CD4-positive, alpha-beta memory T cell (primary cell): ENCODE measurements at regions not wholly inside any gene's neighbourhood (a gene's known extent, or its start where the extent isn't known, plus 50 kb on each side); places are given as distances from the start of the nearest gene placed in this dataset.

Experiments used
- CTCF ChIA-PET: fragments of 350-600 bp; sonication (Branson Sonifier 250); formaldehyde crosslinking; loops from one replicate; lab custom pipeline; 2021; ENCODE audit warnings: inconsistent platforms; ENCODE audit not compliant: partially characterized antibody; lab: Charles Lee
- POLR2A ChIA-PET: fragments of 350-600 bp; sonication (Branson Sonifier 250); formaldehyde crosslinking; loops from one replicate; lab custom pipeline; 2021; ENCODE audit not compliant: partially characterized antibody; lab: Charles Lee
- DNase-seq, 5 donors: peaks; one replicate each; pipeline versions ENCODE4 v3.0.0 to v3.0.0-alpha.2; 2020 to 2022; ENCODE audit warnings: mixed read lengths in 1 of 5
- H3K27ac ChIP-seq: one replicate; pipeline ENCODE4 v1.7.0; 2013; ENCODE audit warnings: low read depth, low read length
- H3K27me3 ChIP-seq: 2 replicates; pipeline ENCODE4 v1.7.0; 2013; ENCODE audit warnings: mild to moderate bottlenecking, low read length, moderate library complexity; ENCODE audit not compliant: insufficient read depth
- H3K36me3 ChIP-seq: 2 replicates; pipeline ENCODE4 v1.7.0; 2013; ENCODE audit warnings: mild to moderate bottlenecking, low read length, moderate library complexity; ENCODE audit not compliant: insufficient read depth
- H3K4me1 ChIP-seq: 2 replicates; pipeline ENCODE4 v1.7.0; 2013; ENCODE audit warnings: mild to moderate bottlenecking, low read length, moderate library complexity; ENCODE audit not compliant: insufficient read depth
- H3K4me3 ChIP-seq, 2 donors: one replicate each; pipeline ENCODE4 v1.7.0; 2013; ENCODE audit warnings: low read length in 2 of 2, mild to moderate bottlenecking in 1 of 2
- H3K9me3 ChIP-seq, 2 donors: one replicate each; pipeline ENCODE4 v1.7.0; 2013; ENCODE audit warnings: low read length in 2 of 2, control low read depth in 1 of 2; ENCODE audit not compliant: control insufficient read depth in 1 of 2
- H3K27ac Mint-ChIP-seq, 7 donors: one replicate each; pipeline ENCODE4 v1.8.0; 2020 to 2021; ENCODE audit warnings: mixed read lengths in 7 of 7, mild to moderate bottlenecking in 6 of 7, inconsistent platforms in 3 of 7, moderate library complexity in 3 of 7
- H3K27me3 Mint-ChIP-seq, 2 donors: one replicate each; pipeline ENCODE4 v1.8.0; 2020 to 2021; ENCODE audit warnings: mixed read lengths in 2 of 2
- H3K36me3 Mint-ChIP-seq, 2 donors: one replicate each; pipeline ENCODE4 v1.8.0; 2020 to 2021; ENCODE audit warnings: mixed read lengths in 2 of 2, inconsistent platforms in 1 of 2, mild to moderate bottlenecking in 1 of 2
- H3K4me1 Mint-ChIP-seq, 4 donors: one replicate each; pipeline ENCODE4 v1.8.0; 2020 to 2021; ENCODE audit warnings: mixed read lengths in 4 of 4, mild to moderate bottlenecking in 1 of 4
- H3K4me3 Mint-ChIP-seq, 8 donors: one replicate each; pipeline ENCODE4 v1.8.0; 2020 to 2021; ENCODE audit warnings: mixed read lengths in 8 of 8, mild to moderate bottlenecking in 7 of 8, moderate library complexity in 6 of 8, inconsistent platforms in 3 of 8
- H3K9me3 Mint-ChIP-seq, 8 donors: one replicate each; pipeline ENCODE4 v1.8.0; 2020 to 2021; ENCODE audit warnings: mixed read lengths in 8 of 8, mild to moderate bottlenecking in 5 of 8, inconsistent platforms in 3 of 8, moderate library complexity in 1 of 8
- intact Hi-C: fragments of 100-400 bp; cut with micrococcal nuclease; formaldehyde crosslinking; loops from one replicate; pipeline ENCODE4 v1.15.1; 2023

GRCh38 chrX:10831716-10832502 lies 211.5 kb upstream of the MID1 start:
- Mint-ChIP-seq H3K27ac (no peak overlapping the region), H3K27me3 (no peaks in the 10 kb centered on the region), H3K4me3 (no peak overlapping the region), H3K4me1 (no peaks in the 10 kb centered on the region), H3K36me3 (no peaks in the 10 kb centered on the region), H3K9me3 (peaks cover 0 to under 1% (median 0%) of the 10 kb centered on the region in 8 donors)
- ChIA-PET POLR2A (no interaction called here), CTCF (no interaction called here)
- Histone ChIP-seq H3K27me3 (no peaks in the 10 kb centered on the region), H3K27ac (no peak overlapping the region), H3K9me3 (no peaks in the 10 kb centered on the region), H3K36me3 (no peaks in the 10 kb centered on the region), H3K4me3 (no peak overlapping the region), H3K4me1 (no peaks in the 10 kb centered on the region)
- DNase-seq: no peak
- intact Hi-C loops: no loop called here

- H3K27ac ChIP-seq: no peak overlapping the region
- Mint-ChIP-seq H3K4me1 (no peaks in the 10 kb centered on the region), H3K27me3 (no peaks in the 10 kb centered on the region), H3K9me3 (no peaks in the 10 kb centered on the region), H3K36me3 (no peaks in the 10 kb centered on the region), H3K4me3 (no peak overlapping the region), H3K27ac (peak overlapping the region in 1 of 7 donors; percentile 9)
- H3K27me3 ChIP-seq: no peaks in the 10 kb centered on the region
- no peaks in the 10 kb centered on the region for H3K9me3 ChIP-seq
- POLR2A ChIA-PET: no interaction called here
- intact Hi-C loops: no loop called here
- no peaks in the 10 kb centered on the region for H3K4me1 ChIP-seq
- no peaks in the 10 kb centered on the region for H3K36me3 ChIP-seq
- CTCF ChIA-PET: no interaction called here
- H3K4me3 ChIP-seq: no peak overlapping the region
- no peak for DNase-seq
Measured at GRCh38 chrX:10833299-10834169, 213.1 kb upstream of the MID1 start.

- no peaks in the 10 kb centered on the region for H3K4me1 Mint-ChIP-seq
- no peaks in the 10 kb centered on the region for H3K36me3 Mint-ChIP-seq
- H3K27me3 Mint-ChIP-seq: no peaks in the 10 kb centered on the region
- Histone ChIP-seq H3K4me1 (no peaks in the 10 kb centered on the region), H3K9me3 (no peaks in the 10 kb centered on the region), H3K27me3 (no peaks in the 10 kb centered on the region), H3K4me3 (no peak overlapping the region), H3K36me3 (no peaks in the 10 kb centered on the region), H3K27ac (no peak overlapping the region)
- DNase-seq: no peak
- peaks cover 0 to 8% (median 0%) of the 10 kb centered on the region in 8 donors for H3K9me3 Mint-ChIP-seq
- intact Hi-C loops: no loop called here
- no peak overlapping the region for H3K27ac Mint-ChIP-seq
- H3K4me3 Mint-ChIP-seq: no peak overlapping the region
- ChIA-PET CTCF (no interaction called here), POLR2A (no interaction called here)
Measured at GRCh38 chrX:10841579-10841978, 221.2 kb upstream of the MID1 start.

GRCh38 chrX:10842646-10843045 lies 222.3 kb upstream of the MID1 start:
- ChIA-PET CTCF (no interaction called here), POLR2A (no interaction called here)
- no peak for DNase-seq
- Mint-ChIP-seq H3K36me3 (no peaks in the 10 kb centered on the region), H3K9me3 (peaks cover 0 to 8% (median 0%) of the 10 kb centered on the region in 8 donors), H3K4me1 (no peaks in the 10 kb centered on the region), H3K4me3 (no peak overlapping the region), H3K27ac (no peak overlapping the region), H3K27me3 (no peaks in the 10 kb centered on the region)
- Histone ChIP-seq H3K9me3 (no peaks in the 10 kb centered on the region), H3K4me1 (no peaks in the 10 kb centered on the region), H3K27me3 (no peaks in the 10 kb centered on the region), H3K27ac (no peak overlapping the region), H3K4me3 (no peak overlapping the region), H3K36me3 (no peaks in the 10 kb centered on the region)
- intact Hi-C loops: no loop called here

- intact Hi-C loops: no loop called here
- H3K36me3 Mint-ChIP-seq: no peaks in the 10 kb centered on the region
- H3K4me1 ChIP-seq: no peaks in the 10 kb centered on the region
Measured at GRCh38 chrX:10847333-10847732, 226.9 kb upstream of the MID1 start.

GRCh38 chrX:10851809-10852208 lies 231.4 kb upstream of the MID1 start:
- ChIA-PET POLR2A (no interaction called here), CTCF (no interaction called here)
- Mint-ChIP-seq H3K27me3 (no peaks in the 10 kb centered on the region), H3K27ac (no peak overlapping the region), H3K4me3 (no peak overlapping the region), H3K9me3 (peaks cover 0 to 6% (median 0%) of the 10 kb centered on the region in 8 donors), H3K36me3 (no peaks in the 10 kb centered on the region), H3K4me1 (no peaks in the 10 kb centered on the region)
- intact Hi-C loops: no loop called here
- no peaks in the 10 kb centered on the region for H3K4me1 ChIP-seq
- no peaks in the 10 kb centered on the region for H3K27me3 ChIP-seq
- H3K9me3 ChIP-seq: no peaks in the 10 kb centered on the region
- H3K36me3 ChIP-seq: no peaks in the 10 kb centered on the region
- no peak overlapping the region for H3K4me3 ChIP-seq
- no peak for DNase-seq
- no peak overlapping the region for H3K27ac ChIP-seq

More at GRCh38 chrX:10847333-10847732, 226.9 kb upstream of the MID1 start:
- Mint-ChIP-seq H3K4me1 (no peaks in the 10 kb centered on the region), H3K27ac (no peak overlapping the region), H3K9me3 (peaks cover 0 to 3% (median 0%) of the 10 kb centered on the region in 8 donors), H3K4me3 (no peak overlapping the region), H3K27me3 (no peaks in the 10 kb centered on the region)
- Histone ChIP-seq H3K4me3 (no peak overlapping the region), H3K27ac (no peak overlapping the region), H3K9me3 (no peaks in the 10 kb centered on the region), H3K36me3 (no peaks in the 10 kb centered on the region), H3K27me3 (no peaks in the 10 kb centered on the region)
- CTCF ChIA-PET: interaction anchor here (0.6 kb wide), 1 partner anchor 116 kb away, joined by 3 read pairs; no protein-coding TSS in a partner anchor
- no peak for DNase-seq
- POLR2A ChIA-PET: no interaction called here

- Mint-ChIP-seq H3K36me3 (no peaks in the 10 kb centered on the region), H3K4me3 (no peak overlapping the region), H3K4me1 (no peaks in the 10 kb centered on the region), H3K27me3 (no peaks in the 10 kb centered on the region), H3K27ac (no peak overlapping the region), H3K9me3 (peaks cover 0 to 6% (median 0%) of the 10 kb centered on the region in 8 donors)
- Histone ChIP-seq H3K27me3 (no peaks in the 10 kb centered on the region), H3K9me3 (no peaks in the 10 kb centered on the region), H3K4me1 (no peaks in the 10 kb centered on the region), H3K4me3 (no peak overlapping the region), H3K27ac (no peak overlapping the region), H3K36me3 (no peaks in the 10 kb centered on the region)
- DNase-seq: no peak
- intact Hi-C loops: no loop called here
- ChIA-PET CTCF (no interaction called here), POLR2A (no interaction called here)
Measured at GRCh38 chrX:10854594-10854993, 234.2 kb upstream of the MID1 start.
